ENCODE measurements at regions not wholly inside any gene's neighbourhood (a gene's known extent, or its start where the extent isn't known, plus 50 kb on each side); places are given as distances from the start of the nearest gene placed in this dataset.

GRCh38 chrX:109264878-109265277, 217.0 kb downstream of the GUCY2F start:
- intact Hi-C loops (cut with micrococcal nuclease; ENCODE audit: unreplicated experiment): no loop called here
- Histone ChIP-seq H3K27ac (ENCODE audit: low read depth, low read length, poor library complexity, severe bottlenecking) (no peak overlapping the region), H4K20me1 (ENCODE audit: insufficient read depth, low read length) (no peaks in the 10 kb centered on the region), H3K4me2 (ENCODE audit: low read length) (no peak overlapping the region), H3K79me2 (ENCODE audit: insufficient read depth, low read depth, low read length) (no peaks in the 10 kb centered on the region), H3K4me1 (ENCODE audit: insufficient read depth, low read length, poor library complexity, severe bottlenecking) (no peaks in the 10 kb centered on the region), H2AFZ (ENCODE audit: low read length) (no peak overlapping the region), H3K36me3 (ENCODE audit: insufficient read depth, low read length) (no peaks in the 10 kb centered on the region), H3K9me2 (ENCODE audit: insufficient read depth, low read length) (no peaks in the 10 kb centered on the region), H3K4me3 (ENCODE audit: low read depth, low read length, poor library complexity, severe bottlenecking) (no peak overlapping the region), H3K9me3 (ENCODE audit: low read length) (no peaks in the 10 kb centered on the region)
- no peak for DNase-seq (ENCODE audit: low spot score)
- TF ChIP-seq EZH2phosphoT487 (IDR thresholded peaks at IDR 0.05; ENCODE audit: borderline replicate concordance, low read depth, low read length) (no peak), CTCF (conservative IDR thresholded peaks at IDR 0.05; ENCODE audit: low read length) (no peak)
- ChIA-PET POLR2A (no interaction called here), CTCF (ENCODE audit: unreplicated experiment) (no interaction called here)
- BruUV-seq (replicated peaks): no TSS peak

- TF ChIP-seq CTCF (conservative IDR thresholded peaks at IDR 0.05; ENCODE audit: low read length) (no peak), EZH2phosphoT487 (IDR thresholded peaks at IDR 0.05; ENCODE audit: borderline replicate concordance, low read depth, low read length) (no peak)
- Histone ChIP-seq H3K27ac (ENCODE audit: low read depth, low read length, poor library complexity, severe bottlenecking) (no peak overlapping the region), H3K79me2 (ENCODE audit: insufficient read depth, low read depth, low read length) (no peaks in the 10 kb centered on the region), H3K4me3 (ENCODE audit: low read depth, low read length, poor library complexity, severe bottlenecking) (no peak overlapping the region), H3K36me3 (ENCODE audit: insufficient read depth, low read length) (no peaks in the 10 kb centered on the region), H4K20me1 (ENCODE audit: insufficient read depth, low read length) (no peaks in the 10 kb centered on the region), H2AFZ (ENCODE audit: low read length) (no peak overlapping the region), H3K4me2 (ENCODE audit: low read length) (no peak overlapping the region), H3K9me2 (ENCODE audit: insufficient read depth, low read length) (no peaks in the 10 kb centered on the region), H3K9me3 (ENCODE audit: low read length) (no peaks in the 10 kb centered on the region), H3K4me1 (ENCODE audit: insufficient read depth, low read length, poor library complexity, severe bottlenecking) (no peaks in the 10 kb centered on the region)
- ChIA-PET CTCF (ENCODE audit: unreplicated experiment) (no interaction called here), POLR2A (interaction anchor here (0.7 kb wide), 1 partner anchor 11 kb away, joined by 3 read pairs; no protein-coding TSS in a partner anchor)
- BruUV-seq (replicated peaks): no TSS peak
- DNase-seq (ENCODE audit: low spot score): no peak
- intact Hi-C loops (cut with micrococcal nuclease; ENCODE audit: unreplicated experiment): no loop called here
These were observed 220.6 kb downstream of the GUCY2F start for GRCh38 chrX:109261279-109261678.

- DNase-seq (ENCODE audit: low spot score): no peak
- Histone ChIP-seq H3K4me1 (ENCODE audit: insufficient read depth, low read length, poor library complexity, severe bottlenecking) (no peaks in the 10 kb centered on the region), H3K9me3 (ENCODE audit: low read length) (no peaks in the 10 kb centered on the region), H3K27ac (ENCODE audit: low read depth, low read length, poor library complexity, severe bottlenecking) (no peak overlapping the region), H2AFZ (ENCODE audit: low read length) (no peak overlapping the region), H4K20me1 (ENCODE audit: insufficient read depth, low read length) (no peaks in the 10 kb centered on the region), H3K79me2 (ENCODE audit: insufficient read depth, low read depth, low read length) (no peaks in the 10 kb centered on the region), H3K9me2 (ENCODE audit: insufficient read depth, low read length) (no peaks in the 10 kb centered on the region), H3K4me2 (ENCODE audit: low read length) (no peak overlapping the region), H3K36me3 (ENCODE audit: insufficient read depth, low read length) (no peaks in the 10 kb centered on the region), H3K4me3 (ENCODE audit: low read depth, low read length, poor library complexity, severe bottlenecking) (no peak overlapping the region)
- no peak for TF ChIP-seq CTCF (conservative IDR thresholded peaks at IDR 0.05; ENCODE audit: low read length)
- no peak for TF ChIP-seq EZH2phosphoT487 (IDR thresholded peaks at IDR 0.05; ENCODE audit: borderline replicate concordance, low read depth, low read length)
- POLR2A ChIA-PET: no interaction called here
- CTCF ChIA-PET (ENCODE audit: unreplicated experiment): no interaction called here
- intact Hi-C loops (cut with micrococcal nuclease; ENCODE audit: unreplicated experiment): no loop called here
- no TSS peak for BruUV-seq (replicated peaks)
These were observed 229.1 kb downstream of the GUCY2F start for GRCh38 chrX:109252789-109253188.
